Panc1 (cell line): ENCODE measurements at regions not wholly inside any gene's neighbourhood (a gene's known extent, or its start where the extent isn't known, plus 50 kb on each side); places are given as distances from the start of the nearest gene placed in this dataset.

ENCODE experiments used
- POLR2AphosphoS5 ChIP-seq: IDR thresholded peaks from 2 replicates; pipeline ENCODE4 v1.6.1; 2012; ENCODE audit warnings: mild to moderate bottlenecking, low read depth, low read length, moderate library complexity
- TCF7L2 ChIP-seq: IDR thresholded peaks from 2 replicates; pipeline ENCODE4 v1.6.1; 2011; ENCODE audit warnings: mild to moderate bottlenecking, low read depth, low read length, inconsistent platforms
- TF ChIP-seq, protein P1 (sequence below): fragments of 450-650 bp; IDR thresholded peaks from 2 replicates; pipeline ENCODE4 v1.5.1; 2017; ENCODE audit warnings: mild to moderate bottlenecking

GRCh38 chr15:62343397-62343796, 178.3 kb upstream of the C2CD4B start:
- TF ChIP-seq, protein P1, sequence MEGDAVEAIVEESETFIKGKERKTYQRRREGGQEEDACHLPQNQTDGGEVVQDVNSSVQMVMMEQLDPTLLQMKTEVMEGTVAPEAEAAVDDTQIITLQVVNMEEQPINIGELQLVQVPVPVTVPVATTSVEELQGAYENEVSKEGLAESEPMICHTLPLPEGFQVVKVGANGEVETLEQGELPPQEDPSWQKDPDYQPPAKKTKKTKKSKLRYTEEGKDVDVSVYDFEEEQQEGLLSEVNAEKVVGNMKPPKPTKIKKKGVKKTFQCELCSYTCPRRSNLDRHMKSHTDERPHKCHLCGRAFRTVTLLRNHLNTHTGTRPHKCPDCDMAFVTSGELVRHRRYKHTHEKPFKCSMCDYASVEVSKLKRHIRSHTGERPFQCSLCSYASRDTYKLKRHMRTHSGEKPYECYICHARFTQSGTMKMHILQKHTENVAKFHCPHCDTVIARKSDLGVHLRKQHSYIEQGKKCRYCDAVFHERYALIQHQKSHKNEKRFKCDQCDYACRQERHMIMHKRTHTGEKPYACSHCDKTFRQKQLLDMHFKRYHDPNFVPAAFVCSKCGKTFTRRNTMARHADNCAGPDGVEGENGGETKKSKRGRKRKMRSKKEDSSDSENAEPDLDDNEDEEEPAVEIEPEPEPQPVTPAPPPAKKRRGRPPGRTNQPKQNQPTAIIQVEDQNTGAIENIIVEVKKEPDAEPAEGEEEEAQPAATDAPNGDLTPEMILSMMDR: no peak
- TF ChIP-seq TCF7L2 (no peak), POLR2AphosphoS5 (no peak)
